HG02870 (cell line): ENCODE measurements at regions not wholly inside any gene's neighbourhood (a gene's known extent, or its start where the extent isn't known, plus 50 kb on each side); places are given as distances from the start of the nearest gene placed in this dataset.
"Not testable (repeated sequence)": the region's sequence is repeated elsewhere in the genome, so short reads cannot be mapped to it uniquely, and the experiment has no call there.

Source experiments
- ATAC-seq: cut with Tn5 transposase; IDR thresholded peaks from one replicate; pipeline ENCODE4 v1.9.1; 2021; ENCODE audit warnings: mild to moderate bottlenecking, moderate library complexity; ENCODE audit not compliant: unreplicated experiment

- ATAC-seq: no peak
These were observed 2052.8 kb upstream of the CELF4 start for GRCh38 chr18:39618265-39619003.

- no peak for ATAC-seq
These were observed 2045.9 kb upstream of the CELF4 start for GRCh38 chr18:39611381-39612100.

GRCh38 chr18:39607034-39607433 lies 2041.4 kb upstream of the CELF4 start:
- ATAC-seq: no peak

GRCh38 chr18:39604836-39605235 lies 2039.2 kb upstream of the CELF4 start:
- no peak for ATAC-seq

DNA sequence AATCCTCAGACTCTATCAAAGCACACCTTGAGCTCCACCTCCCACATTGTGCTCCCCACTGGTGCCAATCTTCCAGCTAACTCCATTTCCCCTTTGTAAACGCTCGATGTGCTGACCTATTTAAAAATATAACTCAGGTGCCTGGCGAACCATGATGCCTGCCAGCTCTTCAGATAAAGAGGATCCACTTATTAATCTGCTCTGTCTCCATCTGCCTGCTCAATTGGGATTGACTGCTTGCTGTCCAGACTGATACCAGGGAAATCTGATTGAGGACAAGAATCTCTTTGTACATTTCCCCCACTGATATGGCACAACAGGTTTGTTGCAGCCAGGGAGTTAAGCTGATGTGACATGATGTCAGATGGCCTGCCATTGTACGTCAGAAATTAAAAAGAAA lies 2036.5 kb upstream of the CELF4 start:
- no peak for ATAC-seq

DNA sequence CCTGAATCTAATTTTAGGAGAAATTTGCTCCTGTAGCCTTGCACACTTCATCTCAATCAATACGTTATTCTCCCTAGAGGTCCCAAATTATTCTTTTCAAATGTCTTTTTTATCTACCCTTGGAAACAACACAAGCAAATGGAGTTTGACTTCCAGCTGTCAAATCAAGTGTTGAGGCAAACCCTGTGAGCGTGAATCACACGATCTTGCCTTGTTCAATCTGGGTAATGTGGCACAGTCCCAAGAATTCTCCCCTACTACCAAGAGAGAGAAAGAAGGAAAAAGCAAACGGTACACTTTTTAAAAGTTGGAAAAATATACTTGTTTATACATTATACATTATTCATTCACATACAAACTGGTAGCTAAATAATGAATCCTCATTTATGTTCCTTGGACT lies 2035.3 kb upstream of the CELF4 start:
- no peak for ATAC-seq

DNA sequence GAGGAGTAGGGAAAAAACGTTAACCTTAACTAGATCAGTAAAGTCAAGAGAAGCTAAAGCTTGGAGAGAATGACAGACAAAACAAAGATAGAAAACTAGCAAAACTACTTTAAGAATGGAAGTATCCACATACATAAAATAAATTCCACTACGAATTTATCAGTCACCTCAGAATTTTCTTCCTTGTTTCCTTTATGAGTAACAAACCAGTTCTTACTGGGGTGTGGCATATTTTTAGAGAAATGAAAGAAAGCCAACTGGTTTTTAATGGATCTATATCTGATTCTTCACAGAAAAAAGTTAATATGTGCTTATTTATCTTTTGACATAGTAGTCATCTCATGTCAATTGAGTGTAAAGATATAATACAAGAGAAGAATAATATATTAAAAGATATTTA lies 2033.7 kb upstream of the CELF4 start:
- no peak for ATAC-seq

GRCh38 chr18:39596891-39597290 lies 2031.3 kb upstream of the CELF4 start:
- ATAC-seq: no peak

GRCh38 chr18:39596221-39596620 lies 2030.6 kb upstream of the CELF4 start:
- no peak for ATAC-seq

GRCh38 chr18:39594206-39594605 lies 2028.6 kb upstream of the CELF4 start:
- no peak for ATAC-seq

- ATAC-seq: no peak
These were observed 2026.1 kb upstream of the CELF4 start for GRCh38 chr18:39591649-39592048.

DNA sequence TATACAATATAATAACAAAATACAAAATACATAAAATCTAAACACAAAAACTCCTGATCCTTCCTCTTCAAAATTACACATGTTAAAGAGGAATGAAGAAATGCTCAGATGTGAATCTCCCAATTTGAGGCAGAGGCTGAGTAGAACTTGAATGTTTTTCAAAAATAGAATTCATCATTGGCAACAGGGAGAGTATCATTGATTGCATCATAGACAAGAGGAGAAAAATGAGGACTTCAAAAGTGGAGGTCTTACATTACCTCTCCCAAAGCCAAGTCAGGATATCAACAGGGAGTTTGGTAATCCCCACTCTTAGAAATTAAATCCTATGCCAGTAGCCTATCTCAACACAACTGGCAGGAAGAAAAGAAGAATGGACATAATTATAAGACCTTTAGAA lies 2023.9 kb upstream of the CELF4 start:
- ATAC-seq: no peak

- ATAC-seq: no peak
These were observed 2022.0 kb upstream of the CELF4 start for GRCh38 chr18:39587586-39587985.

- no peak for ATAC-seq
These were observed 2021.1 kb upstream of the CELF4 start for GRCh38 chr18:39586741-39587140.

- ATAC-seq: no peak
These were observed 2009.3 kb upstream of the CELF4 start for GRCh38 chr18:39574897-39575296.

DNA sequence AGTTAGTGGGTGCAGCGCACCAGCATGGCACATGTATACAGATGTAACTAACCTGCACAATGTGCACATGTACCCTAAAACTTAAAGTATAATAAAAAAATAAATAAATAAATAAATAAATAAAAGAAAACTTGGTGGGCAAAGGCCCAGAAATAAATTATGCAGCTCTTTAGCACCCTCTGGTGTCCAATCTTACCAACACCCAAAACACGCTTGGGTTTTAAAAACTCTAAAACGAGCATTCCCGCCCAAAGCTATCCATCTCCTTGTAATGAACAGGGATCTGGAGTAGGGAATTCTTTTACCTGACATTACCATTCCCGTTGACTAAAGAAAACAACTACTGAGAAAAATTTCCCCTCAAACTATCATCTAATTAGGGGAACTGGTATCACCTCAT lies 2005.9 kb upstream of the CELF4 start:
- no peak for ATAC-seq

GRCh38 chr18:39565551-39566230 lies 2000.1 kb upstream of the CELF4 start:
- ATAC-seq: not testable (repeated sequence)

DNA sequence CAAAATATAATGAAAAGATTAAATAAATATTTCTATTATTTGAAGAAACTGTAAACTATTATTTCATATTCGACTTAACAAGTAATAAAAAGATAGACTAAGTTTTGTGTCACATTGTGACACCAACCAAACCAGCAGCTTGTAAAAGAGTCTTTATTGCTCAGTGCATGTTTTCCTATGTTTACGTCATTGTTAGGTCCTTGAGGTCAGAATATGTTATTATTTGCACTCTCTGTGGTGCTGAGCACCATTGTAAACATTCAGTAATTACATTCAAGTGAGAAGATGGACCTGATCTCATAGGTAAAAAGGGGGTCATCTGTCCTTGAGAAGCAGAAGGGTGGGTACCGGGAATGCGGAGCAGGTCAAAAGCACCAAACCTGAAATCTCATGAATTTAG lies 1999.1 kb upstream of the CELF4 start:
- no peak for ATAC-seq

- no peak for ATAC-seq
These were observed 1995.5 kb upstream of the CELF4 start for GRCh38 chr18:39561126-39561525.

GRCh38 chr18:39558658-39559057 lies 1993.1 kb upstream of the CELF4 start:
- no peak for ATAC-seq

DNA sequence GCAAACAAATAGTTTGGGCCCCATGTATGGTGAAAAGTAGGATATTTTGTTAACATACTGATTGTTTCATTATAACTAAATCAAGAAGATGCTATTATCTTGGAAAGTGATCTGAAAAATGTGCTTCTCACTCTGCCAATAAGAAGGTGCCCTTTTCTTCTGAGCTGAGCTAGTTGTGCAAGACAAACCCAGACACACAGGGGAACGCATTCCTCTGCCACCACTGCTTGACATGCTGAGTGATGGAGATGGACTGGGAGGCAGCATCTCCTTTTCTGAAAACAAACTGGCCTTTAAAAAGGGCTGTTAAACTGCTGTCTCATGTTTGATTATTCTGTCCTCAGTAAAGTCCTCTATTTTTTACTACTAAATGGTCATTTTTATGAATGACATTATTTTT lies 1989.9 kb upstream of the CELF4 start:
- ATAC-seq: no peak

DNA sequence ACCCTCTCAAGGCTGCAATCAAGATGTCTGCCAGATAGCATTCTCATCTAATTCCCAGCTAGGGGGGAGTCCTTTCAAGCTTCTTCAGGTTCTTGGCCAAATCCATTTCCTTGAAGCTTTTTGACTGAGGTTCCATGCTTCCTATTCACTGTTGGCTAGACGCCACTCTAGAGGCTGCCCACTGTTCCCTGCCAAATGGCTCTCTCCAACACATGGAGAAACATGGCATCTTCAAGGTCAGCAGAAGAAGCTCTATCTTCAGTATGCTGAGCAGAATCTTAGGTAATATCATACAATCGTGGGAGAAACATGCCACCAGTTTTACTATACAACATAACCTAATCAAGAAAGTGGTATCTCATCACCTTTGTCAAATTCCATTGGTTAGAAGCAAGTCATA lies 1985.1 kb upstream of the CELF4 start:
- no peak for ATAC-seq
